ENCODE measurements at regions not wholly inside any gene's neighbourhood (a gene's known extent, or its start where the extent isn't known, plus 50 kb on each side); places are given as distances from the start of the nearest gene placed in this dataset.

DNA sequence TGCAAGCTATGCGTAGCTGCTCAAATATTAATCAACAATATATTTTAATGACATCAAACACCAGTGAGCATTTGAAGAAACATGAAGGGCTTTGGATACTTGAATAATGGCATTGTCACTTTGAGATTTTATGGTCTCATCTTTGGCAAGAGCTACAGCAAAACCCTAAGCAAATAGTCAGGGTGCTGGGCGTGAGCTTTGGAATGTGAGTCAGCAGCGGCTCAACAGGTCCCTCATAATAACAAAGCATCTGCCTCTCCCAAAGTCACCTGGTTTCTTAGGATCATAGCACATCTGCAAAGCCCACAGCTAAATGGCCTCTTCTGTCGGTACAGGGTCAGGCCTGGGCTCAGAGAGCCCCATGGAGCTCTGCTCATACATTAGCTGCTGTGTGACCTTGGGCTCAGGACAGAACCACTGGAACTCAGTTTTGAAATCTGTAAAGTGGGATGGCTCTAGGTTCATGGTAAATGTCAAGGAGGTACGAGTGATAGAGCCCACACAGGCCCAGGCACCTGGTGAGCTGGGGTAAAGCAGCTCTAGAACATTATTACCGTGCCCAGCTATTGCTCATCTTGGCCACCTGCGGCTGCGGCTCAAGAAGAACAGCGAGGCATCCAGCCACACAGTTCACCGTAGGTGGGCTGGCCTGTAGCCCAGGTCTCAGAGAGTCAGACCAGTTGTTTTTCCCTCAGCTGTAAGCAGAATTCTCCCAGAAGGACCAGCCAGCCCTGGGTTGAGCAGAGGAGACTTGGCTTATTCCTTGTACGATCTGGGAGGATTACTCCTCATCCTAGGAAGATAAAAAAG is 544.5 kb upstream of the CDH11 start:
- ATAC-seq: no peak
- DNase-seq (ENCODE audit: low spot score): no peak

- ATAC-seq: no peak
- DNase-seq (ENCODE audit: low spot score): no peak
Measured at GRCh38 chr16:65665586-65665985, 543.7 kb upstream of the CDH11 start.

DNA sequence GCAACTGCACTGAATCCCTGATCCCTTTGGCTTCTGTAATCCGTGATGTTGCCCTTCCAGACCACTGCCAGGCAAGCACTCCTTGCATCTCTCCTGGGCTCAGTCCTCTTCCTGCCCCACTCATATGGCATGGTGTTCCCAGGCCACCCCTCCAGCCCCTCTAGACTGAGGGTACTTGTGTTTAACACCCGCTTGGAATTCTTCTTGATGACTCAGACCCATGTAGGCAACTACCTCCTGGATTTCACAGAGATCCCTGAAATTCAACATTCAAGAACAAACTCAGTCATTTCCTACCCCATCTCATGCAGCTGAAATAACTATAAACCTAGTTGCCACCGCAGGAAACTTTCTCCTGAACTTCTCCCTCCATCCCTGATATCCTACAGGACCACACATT is 541.9 kb upstream of the CDH11 start:
- ATAC-seq (no peak), DNase-seq (ENCODE audit: low spot score) (no peak)

DNA sequence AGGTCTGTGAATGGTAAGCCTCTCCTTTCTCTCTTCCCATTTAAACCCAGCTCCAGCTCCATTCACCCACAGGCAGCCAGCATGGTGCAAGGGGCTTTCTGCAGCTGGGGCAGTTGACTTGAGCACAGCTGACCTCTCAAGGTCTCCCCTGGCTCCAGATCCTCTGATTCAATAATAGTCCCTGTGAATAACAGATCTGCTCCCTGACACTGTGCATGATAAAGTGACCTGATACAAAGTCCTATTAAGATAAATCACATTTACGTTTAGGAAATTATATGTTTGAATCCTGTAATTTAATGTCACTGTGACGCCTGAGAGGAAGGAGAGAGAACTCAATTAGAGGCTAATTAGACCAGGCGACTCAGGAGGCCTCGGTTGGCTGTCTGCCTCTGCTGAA is 540.4 kb upstream of the CDH11 start:
- no peak for ATAC-seq

DNA sequence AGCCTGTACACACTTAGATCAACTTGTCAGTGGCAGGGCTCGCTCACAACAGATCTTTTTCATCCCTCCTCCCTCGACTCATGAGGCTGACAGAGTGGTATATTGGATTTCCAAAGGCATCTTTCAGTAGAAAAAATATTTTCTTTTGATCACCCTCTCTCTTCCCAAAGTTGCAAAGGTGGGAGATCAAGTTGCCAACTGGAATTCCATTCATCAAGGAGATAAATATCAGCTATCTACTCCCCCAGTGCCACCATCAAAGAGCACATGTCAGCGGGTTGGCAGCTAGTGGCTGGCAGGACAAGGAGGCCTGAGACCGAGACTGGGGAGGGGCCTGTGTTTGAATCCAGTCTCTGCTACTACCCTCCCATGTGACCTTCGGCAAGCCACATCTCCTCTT is 539.7 kb upstream of the CDH11 start:
- no peak for ATAC-seq
- DNase-seq (ENCODE audit: low spot score): no peak

More for the DNA sequence above, 540.4 kb upstream of the CDH11 start:
- DNase-seq (ENCODE audit: low spot score): no peak

DNA sequence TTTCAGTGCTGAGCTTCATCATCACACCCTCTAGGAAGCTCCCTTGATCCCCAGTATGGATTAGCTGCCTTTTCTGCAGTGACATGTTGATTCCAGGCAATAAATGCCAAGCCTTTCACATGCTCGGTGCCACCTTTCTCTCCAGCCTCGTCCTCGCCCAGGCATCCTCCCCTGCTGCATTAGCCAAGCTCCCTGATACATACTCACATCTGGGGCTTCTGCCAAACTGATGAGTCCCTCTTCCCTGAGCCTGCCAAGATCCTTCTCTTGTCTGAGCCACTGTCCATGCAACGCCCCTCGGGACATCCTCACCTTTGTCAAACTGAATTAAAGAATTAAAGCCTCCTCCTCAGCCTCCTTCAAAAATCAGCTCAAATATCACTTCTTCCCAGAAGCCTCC is 538.5 kb upstream of the CDH11 start:
- no peak for ATAC-seq
- DNase-seq (ENCODE audit: low spot score): no peak

GRCh38 chr16:65659758-65660157 is 537.9 kb upstream of the CDH11 start:
- DNase-seq (ENCODE audit: low spot score) (no peak), ATAC-seq (no peak)

- DNase-seq (ENCODE audit: low spot score): no peak
- no peak for ATAC-seq
Measured at GRCh38 chr16:65658787-65659220, 536.9 kb upstream of the CDH11 start.

DNA sequence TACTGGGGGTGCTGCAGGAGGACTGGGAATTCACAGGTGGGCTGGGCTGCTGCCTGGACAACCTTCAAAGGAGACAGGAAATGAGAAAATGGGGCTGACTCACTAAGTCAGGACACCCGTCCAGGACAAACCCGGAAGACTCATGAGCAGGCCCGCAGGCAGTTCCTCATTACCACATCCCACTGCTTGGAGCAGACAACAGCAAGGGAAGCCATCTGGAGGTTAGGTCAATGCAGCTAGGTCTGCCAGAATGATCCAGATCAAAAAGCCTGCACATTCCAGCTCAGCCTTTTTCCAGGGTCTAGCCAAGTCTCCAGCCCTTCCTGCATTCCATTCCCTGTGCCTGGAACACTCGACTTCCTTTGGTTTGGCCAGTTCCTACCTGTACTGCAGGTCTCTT is 536.5 kb upstream of the CDH11 start:
- ATAC-seq (no peak), DNase-seq (ENCODE audit: low spot score) (no peak)

DNA sequence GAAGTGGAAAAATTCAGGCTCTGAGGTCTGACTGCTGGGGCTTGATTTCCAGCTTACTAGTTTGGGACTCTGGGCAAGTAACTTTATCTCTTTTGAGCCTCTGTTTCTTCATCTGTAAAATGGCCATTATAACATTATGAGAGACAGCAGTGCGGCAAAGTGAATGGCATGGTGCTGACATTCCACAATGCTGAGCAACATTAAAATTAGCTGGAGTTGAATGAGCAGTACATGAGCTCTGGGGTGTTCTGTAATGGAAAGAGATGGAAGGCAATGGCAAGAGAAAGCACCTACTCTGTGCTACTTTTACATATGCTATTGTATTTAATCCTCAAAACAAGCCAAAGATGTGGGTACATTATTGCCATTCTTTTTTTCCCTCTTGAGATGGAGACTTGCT is 535.7 kb upstream of the CDH11 start:
- ATAC-seq (no peak), DNase-seq (ENCODE audit: low spot score) (no peak)

DNA sequence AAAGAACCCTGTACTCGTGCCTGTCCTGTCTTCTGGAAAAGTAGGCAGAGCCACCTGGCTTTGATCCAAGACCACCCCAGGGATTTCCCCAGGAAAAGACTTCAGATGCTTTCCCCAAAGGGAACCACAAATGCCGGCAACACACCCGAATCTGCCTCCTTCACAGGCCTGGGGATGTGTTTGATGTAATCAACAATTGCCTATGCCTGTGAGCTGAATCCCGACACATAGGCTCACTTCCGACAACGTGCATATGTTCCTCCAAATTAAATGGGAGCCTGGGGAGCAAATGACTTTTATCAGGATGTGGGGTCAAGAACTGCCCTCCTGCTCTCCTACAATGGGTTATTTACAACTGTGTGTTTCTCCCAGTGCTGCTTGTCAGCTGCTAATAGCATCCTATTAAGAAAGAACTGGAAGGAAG is 535.2 kb upstream of the CDH11 start:
- ATAC-seq: no peak
- no peak for DNase-seq (ENCODE audit: low spot score)

DNA sequence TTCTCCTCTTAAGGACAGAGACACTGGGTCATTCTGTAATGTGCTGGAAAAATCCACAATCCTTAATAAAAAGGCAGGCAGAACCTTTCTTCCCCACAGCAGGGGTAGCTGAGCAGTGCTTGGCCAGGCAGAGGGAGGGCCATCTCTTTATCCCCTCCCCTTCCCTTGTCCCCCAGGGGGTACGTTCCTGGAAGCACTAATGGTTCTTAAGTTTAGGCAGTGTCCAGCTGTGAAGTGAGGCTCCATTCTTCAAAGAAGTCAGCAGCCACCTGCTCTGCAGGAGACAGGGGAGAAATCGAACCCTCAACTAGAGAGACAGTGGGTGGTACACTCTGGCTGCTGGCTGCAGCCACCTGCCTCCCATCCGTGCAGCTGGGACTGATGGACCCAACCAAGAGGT is 533.9 kb upstream of the CDH11 start:
- ATAC-seq (no peak), DNase-seq (ENCODE audit: low spot score) (no peak)

DNA sequence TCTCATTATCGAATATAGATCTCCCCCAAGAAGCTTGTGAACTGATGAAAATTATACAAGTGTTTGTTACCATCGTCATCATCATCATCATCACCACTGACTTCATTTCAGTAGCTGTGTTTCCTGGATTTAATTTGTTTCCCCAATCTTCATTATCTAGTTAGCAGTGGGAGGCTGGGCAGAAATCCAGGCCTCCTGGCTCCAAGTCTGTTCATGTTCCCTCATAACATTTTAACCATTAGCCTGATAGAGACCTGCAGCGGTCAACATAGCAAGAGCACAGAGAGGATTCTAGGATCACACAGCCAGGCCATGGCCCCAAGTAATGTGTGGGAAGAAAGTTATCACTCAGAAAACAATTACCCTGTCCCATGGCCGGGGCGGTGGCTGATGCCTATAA is 526.2 kb upstream of the CDH11 start:
- DNase-seq (ENCODE audit: low spot score) (no peak), ATAC-seq (no peak)

DNA sequence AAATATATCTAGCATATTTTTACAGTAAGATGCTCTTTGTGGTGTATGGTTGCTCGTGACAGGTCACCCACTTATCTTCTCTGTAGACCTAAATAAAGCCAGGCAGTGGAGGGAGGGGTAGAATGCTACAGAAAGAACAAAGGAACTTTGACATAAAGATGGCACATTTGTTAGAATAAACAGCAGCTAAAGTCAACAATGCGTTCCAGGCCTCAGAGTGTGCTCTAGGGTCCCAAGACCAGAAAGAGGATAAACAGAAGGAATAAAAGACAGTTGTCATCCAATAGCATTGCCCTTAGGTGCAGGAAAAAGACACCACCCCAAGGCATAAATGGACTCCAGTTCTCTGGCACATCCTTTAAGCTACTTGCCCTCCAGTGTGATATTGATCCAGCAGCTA is 523.0 kb upstream of the CDH11 start:
- ATAC-seq: no peak
- DNase-seq (ENCODE audit: low spot score): no peak

- DNase-seq (ENCODE audit: low spot score) (no peak), ATAC-seq (no peak)
Measured at GRCh38 chr16:65641762-65642289, 520.0 kb upstream of the CDH11 start.

GRCh38 chr16:65641049-65641761 is 519.3 kb upstream of the CDH11 start:
- DNase-seq (ENCODE audit: low spot score) (no peak), ATAC-seq (no peak)

- DNase-seq (ENCODE audit: low spot score): no peak
- no peak for ATAC-seq
Measured at GRCh38 chr16:65634833-65635232, 513.0 kb upstream of the CDH11 start.

- ATAC-seq (no peak), DNase-seq (ENCODE audit: low spot score) (no peak)
Measured at GRCh38 chr16:65634291-65634690, 512.4 kb upstream of the CDH11 start.

- no peak for DNase-seq (ENCODE audit: low spot score)
Measured at GRCh38 chr16:65624666-65625065, 502.8 kb upstream of the CDH11 start.

DNA sequence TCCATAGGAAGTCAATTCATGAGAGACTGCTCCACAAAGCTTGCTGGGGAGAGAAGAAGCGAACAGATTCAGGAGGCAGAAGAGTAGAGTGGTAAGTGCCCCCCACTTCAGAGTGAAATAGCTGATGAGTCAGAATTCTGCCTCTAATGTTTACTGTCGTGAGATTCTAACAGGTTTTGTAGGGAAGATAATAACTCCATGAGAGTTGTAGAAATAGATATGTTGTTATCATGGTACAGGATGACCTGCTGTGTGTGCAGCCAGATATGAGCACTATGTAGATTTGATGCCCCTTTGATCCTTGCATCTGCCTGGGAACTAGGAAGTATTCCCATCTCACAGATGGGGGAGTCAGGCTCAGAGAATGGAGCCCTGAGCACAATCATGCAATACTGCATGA is 502.4 kb upstream of the CDH11 start:
- DNase-seq (ENCODE audit: low spot score) (no peak), ATAC-seq (no peak)

More at GRCh38 chr16:65624666-65625065, 502.8 kb upstream of the CDH11 start:
- ATAC-seq: no peak

DNA sequence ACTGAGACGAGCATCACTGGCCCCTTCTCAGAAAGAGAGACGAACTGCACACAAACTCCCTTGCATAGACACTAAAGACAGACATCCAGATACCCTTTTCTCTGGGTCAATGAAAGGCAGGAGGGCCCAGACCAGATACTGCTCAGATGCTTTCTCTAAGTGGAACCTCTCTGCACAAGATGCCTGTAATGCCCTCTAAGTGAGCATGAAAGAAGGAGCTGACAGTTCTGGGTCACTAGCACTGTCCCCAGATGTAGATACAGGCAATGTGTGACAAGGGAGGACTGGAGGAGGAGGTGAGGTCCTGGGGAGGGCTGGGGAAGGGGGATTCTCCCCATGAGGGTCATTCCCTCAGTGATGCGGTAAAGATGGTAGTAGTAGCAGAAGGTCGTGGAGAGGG is 501.0 kb upstream of the CDH11 start:
- DNase-seq (ENCODE audit: low spot score): no peak
- ATAC-seq: no peak

GRCh38 chr16:65622151-65622550 is 500.3 kb upstream of the CDH11 start:
- no peak for DNase-seq (ENCODE audit: low spot score)
- ATAC-seq: no peak

All from left lobe of liver (tissue), 2 donors.